GF-D8 (cell line): ENCODE measurements at regions not wholly inside any gene's neighbourhood (a gene's known extent, or its start where the extent isn't known, plus 50 kb on each side); places are given as distances from the start of the nearest gene placed in this dataset.

Source experiments
- DNase-seq: peaks from one replicate; lab custom pipeline; 2025; lab: John Stamatoyannopoulos, UW

- no peak for DNase-seq
These were observed 143.3 kb downstream of the FTCDNL1 start for GRCh38 chr2:199707593-199708185.

- DNase-seq: no peak
These were observed 145.5 kb downstream of the FTCDNL1 start for GRCh38 chr2:199705538-199705937.

GRCh38 chr2:199704358-199705238 is 146.4 kb downstream of the FTCDNL1 start:
- peak; percentile 42 for DNase-seq

- no peak for DNase-seq
These were observed 147.8 kb downstream of the FTCDNL1 start for GRCh38 chr2:199703199-199703598.

- no peak for DNase-seq
These were observed 153.5 kb downstream of the FTCDNL1 start for GRCh38 chr2:199697469-199697868.

DNA sequence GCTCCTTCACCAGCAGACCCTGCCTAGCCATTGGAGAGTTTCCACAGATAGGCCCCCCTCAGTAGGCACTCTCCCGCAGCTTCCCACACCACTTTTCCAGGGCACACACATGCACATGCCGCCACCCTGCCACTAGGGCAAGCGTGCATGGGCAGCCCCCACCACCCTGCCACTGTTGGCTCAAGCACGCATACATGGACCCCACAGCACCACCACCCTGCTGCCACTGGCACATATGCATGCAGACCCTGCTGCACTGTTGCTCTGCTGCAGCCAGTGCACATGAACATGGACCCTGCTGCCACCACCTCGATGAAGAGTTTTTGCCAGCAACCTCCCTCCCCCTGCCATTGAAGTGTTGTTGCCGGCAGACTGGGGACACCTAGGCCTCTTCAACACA is 154.9 kb downstream of the FTCDNL1 start:
- no peak for DNase-seq

DNA sequence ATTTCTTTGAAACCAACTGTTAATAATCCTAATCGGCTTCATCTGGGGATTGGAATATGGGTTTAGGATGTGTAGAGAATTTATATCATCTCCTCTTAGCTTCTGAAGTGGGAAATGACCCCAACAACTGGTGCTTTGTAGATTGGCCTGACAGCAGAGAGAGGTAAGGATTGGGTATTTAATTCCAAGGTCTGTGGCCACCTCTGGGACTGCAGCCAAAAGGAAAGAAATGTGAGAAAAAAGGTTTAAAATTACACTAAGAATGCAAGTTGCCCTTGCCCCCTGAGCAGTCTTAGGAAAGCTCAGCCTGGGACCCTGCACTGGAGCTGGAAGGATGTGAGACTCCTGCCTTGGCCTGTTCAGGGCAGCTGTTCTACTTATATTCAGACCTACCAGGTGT is 157.1 kb downstream of the FTCDNL1 start:
- no peak for DNase-seq

DNA sequence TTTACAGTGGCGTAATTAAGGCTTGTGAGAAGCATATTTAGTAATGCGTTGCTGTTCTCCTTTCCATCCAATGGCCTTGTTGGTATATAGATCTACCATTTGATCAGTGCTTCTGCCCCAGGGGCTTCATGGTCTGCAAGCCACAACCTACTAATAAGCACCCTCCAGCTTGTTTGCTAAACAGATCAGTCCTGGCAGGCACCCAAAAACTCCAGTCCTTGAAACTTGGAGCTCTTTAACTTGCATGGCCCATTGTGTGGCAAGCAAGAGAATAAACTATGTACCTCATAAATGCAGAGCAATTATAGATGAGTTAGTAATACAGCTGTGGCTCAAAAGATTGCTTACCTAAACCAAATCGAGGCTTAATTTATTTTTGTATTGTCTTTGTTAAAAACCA is 158.5 kb downstream of the FTCDNL1 start:
- DNase-seq: no peak

GRCh38 chr2:199690225-199690624 is 160.8 kb downstream of the FTCDNL1 start:
- DNase-seq: no peak

GRCh38 chr2:199685669-199686068 is 165.3 kb downstream of the FTCDNL1 start:
- no peak for DNase-seq

DNA sequence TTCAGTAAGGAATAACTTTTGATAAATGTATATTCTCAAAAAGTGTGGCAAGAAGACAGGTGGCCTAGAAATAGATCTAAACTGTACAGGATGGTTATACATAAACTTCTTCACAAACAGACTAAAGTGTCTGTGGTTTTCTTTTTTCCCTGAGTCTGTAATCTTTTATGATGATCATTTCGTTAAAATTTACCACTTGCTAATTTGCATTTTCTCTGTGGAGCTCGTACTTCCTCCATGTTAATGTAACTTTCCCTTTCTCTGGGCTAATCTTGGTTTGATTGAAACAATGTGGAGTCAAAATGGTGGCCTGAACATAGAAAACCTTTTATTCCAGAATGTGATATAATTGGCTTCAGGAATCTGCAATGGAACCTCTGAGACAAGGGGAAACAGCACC is 166.2 kb downstream of the FTCDNL1 start:
- DNase-seq: no peak

- DNase-seq: no peak
These were observed 166.8 kb downstream of the FTCDNL1 start for GRCh38 chr2:199684168-199684567.

DNA sequence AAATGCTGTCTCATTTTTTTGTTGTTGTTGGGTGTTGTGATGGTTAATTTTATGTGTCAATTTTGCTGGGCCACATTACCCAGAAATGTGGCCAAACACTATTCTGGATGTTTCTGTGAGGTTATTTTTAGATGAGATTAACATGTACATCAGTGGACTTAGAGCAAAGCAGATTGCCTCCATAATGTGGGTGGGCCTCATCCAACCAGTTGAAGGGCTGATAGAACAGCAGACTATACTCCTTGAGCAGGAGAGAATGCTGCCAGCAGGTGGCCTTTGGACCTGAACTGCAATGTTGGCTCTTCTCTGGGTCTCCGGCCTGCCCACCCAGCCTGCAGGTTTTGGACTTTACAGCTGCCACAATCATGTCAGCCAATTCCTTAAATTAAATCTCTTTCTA is 169.0 kb downstream of the FTCDNL1 start:
- no peak for DNase-seq

GRCh38 chr2:199680482-199680881 is 170.5 kb downstream of the FTCDNL1 start:
- DNase-seq: no peak

DNA sequence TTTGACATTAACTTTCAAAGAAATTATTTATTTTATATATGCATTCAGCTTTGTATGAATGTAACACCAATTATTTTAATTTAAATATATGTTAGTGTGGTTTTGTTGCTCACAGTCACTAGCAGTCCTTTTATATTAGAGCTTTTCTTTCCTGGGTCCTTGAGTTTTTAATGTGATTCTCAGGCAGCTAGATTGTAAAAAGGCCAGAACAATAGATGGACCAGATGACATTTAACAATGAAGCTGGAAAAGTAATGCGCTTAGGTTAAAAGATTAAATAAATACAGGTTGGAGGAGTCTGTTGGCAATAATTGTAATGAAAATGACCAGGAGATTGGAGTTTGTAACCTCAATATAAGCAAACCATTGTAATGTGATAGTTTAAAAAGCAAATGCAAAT is 171.1 kb downstream of the FTCDNL1 start:
- DNase-seq: no peak

DNA sequence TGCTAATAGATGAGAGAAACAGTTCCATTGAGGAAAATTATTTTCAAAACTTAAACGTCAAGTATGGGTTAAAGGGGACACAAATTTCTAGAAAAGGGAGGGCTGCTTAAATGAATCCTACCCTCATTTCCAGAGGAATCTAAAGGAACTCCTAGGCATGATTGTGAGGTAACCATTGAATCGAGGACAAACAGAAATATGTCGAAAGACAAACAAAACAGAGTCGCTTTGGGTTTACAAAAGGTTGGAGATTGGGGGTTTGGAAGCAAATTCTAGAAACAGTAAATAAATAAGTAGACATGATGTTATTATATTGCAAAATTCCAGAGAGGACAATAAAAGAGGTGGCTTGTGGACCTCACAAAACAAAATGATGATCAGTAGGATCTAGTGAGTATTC is 173.1 kb downstream of the FTCDNL1 start:
- DNase-seq: no peak

DNA sequence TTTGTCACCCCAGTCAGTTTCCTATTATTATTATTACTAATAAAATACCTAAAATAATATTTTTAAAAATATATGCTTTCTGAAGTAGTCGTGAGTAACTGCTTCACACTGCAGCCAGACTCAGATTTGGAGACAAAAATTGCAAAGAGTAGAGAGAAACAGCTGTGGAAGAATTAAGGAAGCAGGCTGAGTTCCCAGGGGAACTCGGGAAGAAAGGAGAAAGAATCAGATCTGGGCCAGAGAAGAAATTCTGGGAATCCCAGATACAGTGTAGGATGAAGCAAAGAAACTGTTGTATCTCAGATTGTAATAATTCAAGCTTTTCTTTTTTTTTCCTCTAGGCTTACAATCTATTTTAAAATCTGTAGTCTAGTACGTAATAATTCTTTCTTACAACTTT is 182.3 kb downstream of the FTCDNL1 start:
- no peak for DNase-seq

- no peak for DNase-seq
These were observed 187.8 kb downstream of the FTCDNL1 start for GRCh38 chr2:199663157-199663556.

DNA sequence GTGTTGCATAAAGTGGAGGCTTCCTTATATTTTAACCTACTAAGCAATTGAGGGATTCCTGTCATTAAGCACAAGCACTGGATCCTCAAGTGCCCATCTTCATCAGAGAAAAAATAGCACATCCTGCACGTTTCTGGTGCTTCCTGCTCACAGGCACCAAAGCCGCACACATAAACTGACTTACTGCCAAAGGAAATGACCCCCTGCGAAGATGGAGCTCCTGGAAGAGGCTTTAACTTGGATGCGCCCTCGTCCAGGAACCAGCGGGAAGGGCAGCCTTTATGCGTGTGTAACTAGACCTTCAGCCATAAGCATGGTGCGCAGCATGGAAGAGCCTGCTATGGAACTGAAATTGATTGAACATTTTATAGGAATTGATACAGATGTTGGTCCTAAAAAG is 188.7 kb downstream of the FTCDNL1 start:
- no peak for DNase-seq

DNA sequence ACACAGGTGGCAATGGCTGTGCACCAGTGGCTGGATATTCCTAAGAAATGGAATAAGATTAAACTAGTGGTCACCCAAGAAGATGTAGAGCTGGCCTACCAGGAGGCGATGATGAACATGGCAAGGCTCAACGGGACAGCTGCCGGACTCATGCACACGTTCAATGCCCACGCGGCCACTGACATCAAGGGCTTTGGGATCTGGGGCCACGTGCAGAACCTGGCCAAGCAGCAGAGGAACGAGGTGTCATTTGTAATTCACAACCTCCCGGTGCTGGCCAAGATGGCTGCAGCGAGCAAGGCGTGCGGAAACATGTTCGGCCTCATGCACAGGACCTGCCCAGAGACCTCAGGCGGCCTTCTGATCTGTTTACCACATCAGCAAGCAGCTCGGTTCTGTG is 190.8 kb downstream of the FTCDNL1 start:
- no peak for DNase-seq

- DNase-seq: no peak
These were observed 191.8 kb downstream of the FTCDNL1 start for GRCh38 chr2:199659207-199659606.

DNA sequence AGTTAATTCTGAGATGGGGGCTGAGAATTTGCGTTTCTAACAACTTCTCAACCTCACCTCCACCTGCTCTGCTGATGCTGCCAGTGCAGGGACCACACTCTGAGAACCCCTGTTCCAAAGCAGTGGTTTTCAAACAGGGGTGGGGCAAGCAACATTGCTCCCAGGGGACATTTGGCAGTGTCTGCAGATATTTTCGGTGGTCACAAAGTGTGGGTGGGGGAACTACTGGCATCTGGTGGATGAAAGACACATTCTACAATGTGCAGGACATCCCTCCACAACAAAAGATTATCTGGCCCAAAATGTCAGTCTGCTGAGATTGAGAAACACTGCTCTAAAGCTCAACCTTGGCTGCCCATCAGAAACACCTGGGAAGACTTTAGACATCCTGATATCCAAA is 188.7 kb upstream of the SATB2 start:
- DNase-seq: no peak

GRCh38 chr2:199631129-199631528 is 173.4 kb upstream of the SATB2 start:
- no peak for DNase-seq

GRCh38 chr2:199629301-199629700 is 171.6 kb upstream of the SATB2 start:
- DNase-seq: no peak
